Tibial artery (tissue), 4 donors: ENCODE measurements at regions not wholly inside any gene's neighbourhood (a gene's known extent, or its start where the extent isn't known, plus 50 kb on each side); places are given as distances from the start of the nearest gene placed in this dataset.

Experiments used
- DNase-seq, 2 donors: peaks; one replicate each; pipeline ENCODE4 v3.0.0-alpha.2; 2019
- H3K27ac ChIP-seq, 2 donors: fragments of 200-600 bp; sonication (generic) in 1 of 2; 1 replicate in 1 of 2; 2 replicates in 1 of 2; pipeline ENCODE4 v1.5.1; 2018 to 2019; ENCODE audit warnings: mild to moderate bottlenecking in 1 of 2
- H3K27me3 ChIP-seq, 2 donors: fragments of 200-600 bp; sonication (generic) in 1 of 2; one replicate each; pipeline versions ENCODE4 v1.5.1 to v1.6.0; 2016 to 2019
- H3K36me3 ChIP-seq, 3 donors: fragments of 200-600 bp; sonication (generic) in 2 of 3; one replicate each; pipeline ENCODE4 v1.5.1; 2016 to 2019; ENCODE audit warnings: mild to moderate bottlenecking in 2 of 3
- H3K4me1 ChIP-seq, 4 donors: fragments of 200-600 bp; sonication (generic) in 2 of 4; 1 replicate in 3 of 4; 2 replicates in 1 of 4; pipeline ENCODE4 v1.5.1; 2016 to 2019
- H3K4me3 ChIP-seq, 2 donors: fragments of 200-600 bp; sonication (generic) in 1 of 2; 1 replicate in 1 of 2; 2 replicates in 1 of 2; pipeline ENCODE4 v1.5.1; 2018 to 2019; ENCODE audit warnings: mild to moderate bottlenecking in 2 of 2
- H3K9me3 ChIP-seq, 3 donors: fragments of 200-600 bp; sonication (generic) in 1 of 3; one replicate each; pipeline ENCODE4 v1.5.1; 2016 to 2019
- intact Hi-C: fragments of 100-400 bp; cut with DNase I; formaldehyde crosslinking; loops from one replicate; pipeline ENCODE4 v1.15.0; 2023; ENCODE audit warnings: low total_unique reads
- TF ChIP-seq, protein P1 (sequence below), 2 experiments: fragments of 200-600 bp in 1 of 2; fragments of 450-650 bp in 1 of 2; IDR thresholded peaks; one replicate each; pipeline ENCODE4 v1.5.1; 2017 to 2019; ENCODE audit warnings: antibody characterized with exemption in 2 of 2, mild to moderate bottlenecking in 1 of 2, moderate library complexity in 1 of 2

DNA sequence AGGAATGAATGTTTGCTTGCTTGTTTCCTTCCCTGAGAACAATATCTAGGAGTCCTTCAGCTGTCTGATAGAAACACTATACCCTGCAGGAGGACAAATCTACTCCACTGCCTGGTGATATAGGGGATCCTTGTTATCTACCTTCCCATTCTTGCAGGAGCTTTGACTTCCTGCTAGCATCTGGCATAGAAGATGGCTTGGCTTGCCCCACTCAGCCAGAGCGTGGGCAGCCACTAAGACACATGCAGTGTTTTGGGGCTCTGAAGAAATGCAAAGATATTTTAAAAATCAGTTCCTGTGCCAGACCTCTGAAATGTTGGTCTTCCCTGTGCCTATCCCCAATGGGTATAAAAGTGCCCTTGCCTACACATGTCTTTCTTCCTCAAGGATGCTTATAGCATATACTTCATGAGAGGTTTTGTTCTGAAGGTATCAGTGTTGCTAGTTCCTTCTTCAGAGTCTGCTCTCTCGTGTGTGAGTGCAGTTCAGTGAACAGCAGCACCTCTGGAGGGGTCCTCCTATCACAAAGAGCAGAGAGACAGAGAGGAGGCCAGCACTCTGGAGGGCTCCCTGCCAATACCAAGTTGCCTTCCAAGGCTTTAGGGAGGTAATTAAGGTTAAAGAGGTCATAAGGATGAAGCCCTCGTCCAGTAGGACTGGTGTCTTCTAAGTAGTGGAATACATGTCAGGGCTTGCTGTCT, 149.1 kb upstream of the CALCR start:
- no peak for DNase-seq
- intact Hi-C loops, result no loop called here
- H3K27me3 ChIP-seq, result no peaks in the 10 kb centered on the region
- H3K4me3 ChIP-seq, result no peak overlapping the region
- no peaks in the 10 kb centered on the region for H3K9me3 ChIP-seq
- TF ChIP-seq, protein P1, sequence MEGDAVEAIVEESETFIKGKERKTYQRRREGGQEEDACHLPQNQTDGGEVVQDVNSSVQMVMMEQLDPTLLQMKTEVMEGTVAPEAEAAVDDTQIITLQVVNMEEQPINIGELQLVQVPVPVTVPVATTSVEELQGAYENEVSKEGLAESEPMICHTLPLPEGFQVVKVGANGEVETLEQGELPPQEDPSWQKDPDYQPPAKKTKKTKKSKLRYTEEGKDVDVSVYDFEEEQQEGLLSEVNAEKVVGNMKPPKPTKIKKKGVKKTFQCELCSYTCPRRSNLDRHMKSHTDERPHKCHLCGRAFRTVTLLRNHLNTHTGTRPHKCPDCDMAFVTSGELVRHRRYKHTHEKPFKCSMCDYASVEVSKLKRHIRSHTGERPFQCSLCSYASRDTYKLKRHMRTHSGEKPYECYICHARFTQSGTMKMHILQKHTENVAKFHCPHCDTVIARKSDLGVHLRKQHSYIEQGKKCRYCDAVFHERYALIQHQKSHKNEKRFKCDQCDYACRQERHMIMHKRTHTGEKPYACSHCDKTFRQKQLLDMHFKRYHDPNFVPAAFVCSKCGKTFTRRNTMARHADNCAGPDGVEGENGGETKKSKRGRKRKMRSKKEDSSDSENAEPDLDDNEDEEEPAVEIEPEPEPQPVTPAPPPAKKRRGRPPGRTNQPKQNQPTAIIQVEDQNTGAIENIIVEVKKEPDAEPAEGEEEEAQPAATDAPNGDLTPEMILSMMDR (IDR thresholded peaks at IDR 0.05), result no peak
- no peaks in the 10 kb centered on the region for H3K4me1 ChIP-seq
- no peak overlapping the region for H3K27ac ChIP-seq
- no peaks in the 10 kb centered on the region for H3K36me3 ChIP-seq

DNA sequence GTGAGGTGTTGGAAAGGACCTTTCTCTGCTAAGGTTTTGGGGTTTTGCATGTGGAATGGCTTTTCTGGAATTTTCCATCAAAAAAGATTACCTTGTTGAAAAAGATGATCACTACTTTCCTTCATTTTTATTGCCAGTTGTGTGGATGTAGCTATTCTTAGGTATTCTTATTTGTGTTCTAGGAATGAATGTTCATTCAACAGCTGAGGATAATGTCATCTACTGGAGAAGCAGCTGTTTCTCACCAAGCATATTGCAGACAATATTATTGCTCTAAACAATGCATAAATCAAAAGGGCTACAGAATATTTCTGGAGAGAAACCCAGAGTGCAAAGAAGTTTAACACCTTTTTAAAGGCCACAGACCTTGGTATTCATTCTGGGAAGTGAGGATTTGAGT, 145.6 kb upstream of the CALCR start:
- no peak for DNase-seq
- intact Hi-C loops, result no loop called here
- Histone ChIP-seq H3K27ac (no peak overlapping the region), H3K4me3 (no peak overlapping the region), H3K27me3 (no peaks in the 10 kb centered on the region), H3K9me3 (no peaks in the 10 kb centered on the region), H3K36me3 (no peaks in the 10 kb centered on the region), H3K4me1 (no peaks in the 10 kb centered on the region)
- TF ChIP-seq, protein P1 (IDR thresholded peaks at IDR 0.05), result no peak

DNA sequence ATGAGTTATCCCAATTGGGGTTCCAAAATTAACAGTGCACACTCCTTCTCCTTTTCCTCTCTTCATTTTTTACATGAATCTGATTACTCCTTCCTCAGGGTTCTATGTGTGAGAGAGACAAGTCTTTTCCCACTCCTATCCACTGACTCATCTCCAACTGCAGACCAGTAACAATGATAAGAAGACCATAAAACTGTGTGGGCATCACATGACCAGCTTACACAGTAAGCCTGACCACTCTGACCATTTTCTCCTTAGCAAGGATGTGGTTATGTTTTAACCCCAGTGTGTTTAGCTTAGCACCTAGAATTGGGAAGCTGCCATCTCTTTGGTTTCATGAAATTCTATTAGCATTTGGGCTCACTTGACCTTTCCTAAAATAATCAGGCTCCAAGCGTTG, 145.0 kb upstream of the CALCR start:
- no peaks in the 10 kb centered on the region for H3K36me3 ChIP-seq
- no peaks in the 10 kb centered on the region for H3K9me3 ChIP-seq
- no peaks in the 10 kb centered on the region for H3K27me3 ChIP-seq
- H3K27ac ChIP-seq, result no peak overlapping the region
- H3K4me1 ChIP-seq, result no peaks in the 10 kb centered on the region
- TF ChIP-seq, protein P1 (IDR thresholded peaks at IDR 0.05), result no peak
- no peak for DNase-seq
- no peak overlapping the region for H3K4me3 ChIP-seq
- intact Hi-C loops, result no loop called here

DNA sequence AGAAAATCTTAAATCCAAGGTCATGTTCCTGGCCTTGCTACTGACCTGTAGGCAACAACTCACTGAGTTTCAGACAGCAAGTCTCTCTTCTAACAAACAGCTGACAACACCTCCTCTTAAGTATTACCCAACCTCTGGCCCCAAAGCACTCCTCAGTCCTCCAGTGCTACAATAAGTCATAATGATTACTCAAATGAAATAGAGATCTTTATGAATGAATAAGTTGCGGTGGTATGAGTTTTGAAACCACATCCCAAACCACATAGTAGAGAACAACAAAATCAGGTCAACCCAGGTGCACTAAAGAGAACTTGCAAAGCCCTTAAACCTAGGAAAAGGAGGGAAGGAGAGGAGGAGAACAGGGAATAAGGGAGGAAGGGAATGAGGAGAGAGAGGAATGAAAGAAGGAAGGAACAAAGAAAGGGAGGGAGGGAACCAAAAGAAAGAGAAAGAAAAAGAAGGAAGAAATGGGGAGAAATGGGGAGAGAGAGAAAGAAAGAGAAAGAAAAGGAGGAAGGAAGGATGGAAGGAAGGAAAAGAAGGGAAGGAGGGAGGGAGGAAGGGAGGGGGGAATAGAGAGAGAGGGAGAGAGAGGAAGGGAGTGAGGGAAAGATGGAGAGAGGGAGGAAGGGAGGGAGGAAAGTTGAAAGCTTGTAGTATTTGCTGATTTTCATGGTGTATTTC, 142.8 kb upstream of the CALCR start:
- TF ChIP-seq, protein P1 (IDR thresholded peaks at IDR 0.05), result no peak
- Histone ChIP-seq H3K4me3 (no peak overlapping the region), H3K27ac (no peak overlapping the region), H3K4me1 (peaks cover 0 to 3% (median 0%) of the 10 kb centered on the region in 4 donors), H3K36me3 (no peaks in the 10 kb centered on the region), H3K9me3 (no peaks in the 10 kb centered on the region), H3K27me3 (no peaks in the 10 kb centered on the region)
- DNase-seq, result no peak
- intact Hi-C loops, result no loop called here

DNA sequence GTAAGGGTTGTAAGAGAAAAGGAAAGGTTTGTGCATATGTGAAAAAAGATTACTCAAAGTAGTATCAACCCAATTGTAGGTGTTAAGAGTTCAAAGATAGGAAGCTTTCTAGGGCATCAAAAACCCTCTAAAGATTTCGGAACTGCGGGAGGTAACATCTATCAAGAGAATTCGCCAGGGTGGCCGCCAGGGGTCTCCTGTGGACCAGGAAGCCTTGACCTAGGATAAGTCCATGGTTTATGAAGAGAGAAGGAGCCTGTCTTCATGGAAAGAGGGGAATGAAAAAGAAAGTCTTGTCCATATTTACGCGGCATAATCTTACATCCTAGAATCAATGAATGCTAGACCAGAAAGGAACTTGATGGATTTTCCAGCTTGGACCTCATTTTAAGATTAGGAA, 140.7 kb upstream of the CALCR start:
- TF ChIP-seq, protein P1 (IDR thresholded peaks at IDR 0.05), result peak; percentile 26 to 38
- Histone ChIP-seq H3K9me3 (no peaks in the 10 kb centered on the region), H3K36me3 (no peaks in the 10 kb centered on the region), H3K4me3 (no peak overlapping the region), H3K27ac (no peak overlapping the region), H3K4me1 (peaks cover 0 to 3% (median 0%) of the 10 kb centered on the region in 4 donors), H3K27me3 (no peaks in the 10 kb centered on the region)
- peak; percentile 34 to 58 for DNase-seq
- intact Hi-C loops, result no loop called here
